GM12874 (cell line): ENCODE measurements at regions not wholly inside any gene's neighbourhood (a gene's known extent, or its start where the extent isn't known, plus 50 kb on each side); places are given as distances from the start of the nearest gene placed in this dataset.

Source experiments
- TF ChIP-seq, protein P1 (sequence below): IDR thresholded peaks from 2 replicates; pipeline ENCODE4 v1.5.1; 2011; ENCODE audit warnings: low read depth, mild to moderate bottlenecking, control low read depth, low read length, moderate library complexity; ENCODE audit not compliant: insufficient read depth

DNA sequence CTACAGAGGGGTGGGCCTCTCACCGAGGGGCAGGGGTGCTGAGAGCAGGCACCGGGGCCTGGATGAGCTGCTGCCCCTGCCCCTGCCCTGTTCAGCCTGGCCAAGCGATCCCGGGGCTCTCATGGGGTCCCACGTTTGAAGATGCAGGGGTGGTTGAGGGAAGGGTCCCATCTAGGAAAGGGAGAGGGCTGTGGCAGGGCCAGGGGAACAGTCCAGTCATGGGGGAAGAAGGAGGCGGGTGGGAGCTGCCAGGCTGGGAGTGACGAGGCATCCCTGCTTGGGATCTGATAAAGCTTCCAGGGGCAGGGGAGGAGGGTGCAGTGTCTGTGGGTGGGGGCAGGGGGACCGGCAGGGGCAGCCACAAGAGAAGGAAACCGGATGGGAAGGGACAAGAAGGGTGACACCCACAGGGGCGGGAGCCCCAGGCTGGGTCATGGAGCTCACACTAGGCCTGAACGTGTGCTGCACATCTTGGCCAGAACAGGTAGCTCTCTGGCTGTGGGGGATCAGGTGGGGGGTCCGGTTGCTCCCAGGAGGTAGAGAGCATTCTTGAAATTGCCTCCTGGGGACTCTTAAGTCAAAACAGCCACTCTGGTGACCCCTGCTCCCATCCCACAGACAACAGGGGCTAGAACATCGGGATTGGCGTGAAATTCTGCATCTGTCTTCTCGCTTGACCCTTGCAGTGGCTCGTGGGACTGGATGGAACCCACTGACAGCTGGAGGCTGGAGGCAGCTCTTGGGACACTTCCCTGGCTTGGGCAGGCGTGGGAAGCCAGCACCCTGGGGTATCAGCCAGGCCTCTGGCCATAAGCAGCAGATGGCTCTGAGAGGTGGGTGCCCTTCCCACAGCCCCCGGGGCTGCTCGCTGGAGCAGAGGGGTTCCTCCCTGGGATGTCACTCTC lies 58.0 kb upstream of the GATA5 start:
- TF ChIP-seq, protein P1, sequence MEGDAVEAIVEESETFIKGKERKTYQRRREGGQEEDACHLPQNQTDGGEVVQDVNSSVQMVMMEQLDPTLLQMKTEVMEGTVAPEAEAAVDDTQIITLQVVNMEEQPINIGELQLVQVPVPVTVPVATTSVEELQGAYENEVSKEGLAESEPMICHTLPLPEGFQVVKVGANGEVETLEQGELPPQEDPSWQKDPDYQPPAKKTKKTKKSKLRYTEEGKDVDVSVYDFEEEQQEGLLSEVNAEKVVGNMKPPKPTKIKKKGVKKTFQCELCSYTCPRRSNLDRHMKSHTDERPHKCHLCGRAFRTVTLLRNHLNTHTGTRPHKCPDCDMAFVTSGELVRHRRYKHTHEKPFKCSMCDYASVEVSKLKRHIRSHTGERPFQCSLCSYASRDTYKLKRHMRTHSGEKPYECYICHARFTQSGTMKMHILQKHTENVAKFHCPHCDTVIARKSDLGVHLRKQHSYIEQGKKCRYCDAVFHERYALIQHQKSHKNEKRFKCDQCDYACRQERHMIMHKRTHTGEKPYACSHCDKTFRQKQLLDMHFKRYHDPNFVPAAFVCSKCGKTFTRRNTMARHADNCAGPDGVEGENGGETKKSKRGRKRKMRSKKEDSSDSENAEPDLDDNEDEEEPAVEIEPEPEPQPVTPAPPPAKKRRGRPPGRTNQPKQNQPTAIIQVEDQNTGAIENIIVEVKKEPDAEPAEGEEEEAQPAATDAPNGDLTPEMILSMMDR = no peak

DNA sequence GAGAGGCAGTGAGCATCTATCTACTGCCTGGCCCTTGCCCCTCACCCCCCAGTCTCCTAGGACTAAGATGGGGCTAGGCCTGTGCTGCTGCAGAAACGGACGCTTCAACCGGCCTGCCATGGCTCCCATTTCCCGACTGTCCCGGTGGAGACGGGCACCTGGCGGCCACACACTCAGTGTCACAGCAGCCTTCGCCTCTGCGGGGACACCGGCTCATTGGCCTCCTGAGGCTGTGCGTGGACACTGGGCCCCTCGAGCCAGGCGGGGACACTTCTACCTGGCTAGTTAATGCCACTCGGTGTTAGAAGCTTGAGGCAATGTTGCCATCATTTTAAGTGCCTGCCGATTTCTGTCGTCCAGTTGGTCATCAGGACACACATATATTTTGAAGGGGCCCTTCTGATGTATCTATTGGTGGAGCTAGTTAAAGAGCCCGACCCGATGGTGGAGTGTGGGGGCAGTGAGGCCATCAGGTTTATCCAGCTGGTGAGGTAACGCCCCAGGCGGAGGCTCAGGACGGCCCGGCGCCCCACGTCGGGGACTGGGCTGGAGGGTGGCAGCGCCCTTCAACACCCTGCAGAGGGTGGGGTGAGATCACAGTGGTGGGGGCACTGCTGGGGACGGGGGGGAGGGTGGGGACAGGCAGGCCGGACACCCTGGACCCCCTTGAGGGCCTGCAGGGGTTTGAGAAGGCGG lies 58.9 kb upstream of the GATA5 start:
- TF ChIP-seq, protein P1 = no peak

- TF ChIP-seq, protein P1 = no peak
Measured at GRCh38 chr20:62535282-62535811, 59.6 kb upstream of the GATA5 start.

- TF ChIP-seq, protein P1 = no peak
Measured at GRCh38 chr20:62535964-62536363, 60.2 kb upstream of the GATA5 start.

- TF ChIP-seq, protein P1 = no peak
Measured at GRCh38 chr20:62536871-62537401, 61.1 kb upstream of the GATA5 start.

DNA sequence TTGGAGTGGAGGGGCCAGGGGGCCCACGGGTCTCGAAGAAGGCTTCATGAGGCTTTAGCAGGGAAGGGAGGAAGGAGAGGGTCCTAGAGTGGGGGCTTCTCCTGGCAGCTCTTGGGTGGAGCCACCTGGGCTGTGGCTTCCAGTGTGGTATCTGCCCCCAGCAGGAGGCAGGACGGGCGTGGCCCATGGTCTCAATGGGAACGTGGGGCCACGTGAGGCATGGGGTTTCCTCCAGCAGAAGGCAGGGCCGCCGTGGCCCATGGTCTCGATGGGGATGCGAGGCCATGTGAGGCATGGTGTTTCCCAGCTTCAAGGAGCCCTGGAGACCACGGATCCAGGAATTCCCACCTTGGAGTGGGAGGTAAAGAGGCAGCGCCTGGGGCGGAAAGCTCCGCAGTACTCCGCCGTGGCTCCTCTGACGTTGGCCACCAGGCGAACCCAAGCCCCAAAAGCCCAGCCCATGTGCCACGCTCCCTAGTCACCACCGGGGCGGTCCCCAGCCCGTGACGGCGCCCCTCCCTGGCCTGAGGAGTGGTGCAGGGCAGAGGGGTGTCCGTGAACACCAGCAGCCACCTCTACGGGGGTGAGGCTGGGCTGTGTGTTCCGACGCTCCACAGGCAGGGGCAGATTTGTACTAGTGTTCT lies 62.0 kb upstream of the GATA5 start:
- TF ChIP-seq, protein P1 = no peak
